ENCODE measurements at regions not wholly inside any gene's neighbourhood (a gene's known extent, or its start where the extent isn't known, plus 50 kb on each side); places are given as distances from the start of the nearest gene placed in this dataset.
"Not testable (repeated sequence)": the region's sequence is repeated elsewhere in the genome, so short reads cannot be mapped to it uniquely, and the experiment has no call there.

- DNase-seq (ENCODE audit: low read depth) = no peak
Observed at GRCh38 chr13:71214821-71215220, 652.2 kb downstream of the DACH1 start.

- DNase-seq (ENCODE audit: low read depth) = no peak
Observed at GRCh38 chr13:71214357-71214756, 652.6 kb downstream of the DACH1 start.

GRCh38 chr13:71213252-71213821 lies 653.7 kb downstream of the DACH1 start:
- no peak for DNase-seq (ENCODE audit: low read depth)

- no peak for DNase-seq (ENCODE audit: low read depth)
Observed at GRCh38 chr13:71210861-71211260, 656.1 kb downstream of the DACH1 start.

- DNase-seq (ENCODE audit: low read depth) = no peak
Observed at GRCh38 chr13:71209217-71209616, 657.8 kb downstream of the DACH1 start.

- not testable (repeated sequence) for DNase-seq (ENCODE audit: low read depth)
Observed at GRCh38 chr13:71184583-71184982, 682.4 kb downstream of the DACH1 start.

- not testable (repeated sequence) for DNase-seq (ENCODE audit: low read depth)
Observed at GRCh38 chr13:71183352-71183751, 683.7 kb downstream of the DACH1 start.

- no peak for DNase-seq (ENCODE audit: low read depth)
Observed at GRCh38 chr13:71171740-71172139, 695.3 kb downstream of the DACH1 start.

GRCh38 chr13:71169180-71169579 lies 697.8 kb downstream of the DACH1 start:
- DNase-seq (ENCODE audit: low read depth) = no peak

- DNase-seq (ENCODE audit: low read depth) = no peak
Observed at GRCh38 chr13:71156550-71156949, 710.5 kb downstream of the DACH1 start.

- DNase-seq (ENCODE audit: low read depth) = no peak
Observed at GRCh38 chr13:71149498-71150363, 717.3 kb downstream of the DACH1 start.

- DNase-seq (ENCODE audit: low read depth) = no peak
Observed at GRCh38 chr13:71149046-71149445, 718.0 kb downstream of the DACH1 start.

GRCh38 chr13:71148396-71148795 lies 718.6 kb downstream of the DACH1 start:
- no peak for DNase-seq (ENCODE audit: low read depth)

GRCh38 chr13:71144883-71145282 lies 722.1 kb downstream of the DACH1 start:
- no peak for DNase-seq (ENCODE audit: low read depth)

GRCh38 chr13:71137101-71137500 lies 729.9 kb downstream of the DACH1 start:
- no peak for DNase-seq (ENCODE audit: low read depth)

GRCh38 chr13:71124230-71124629 lies 742.8 kb downstream of the DACH1 start:
- no peak for DNase-seq (ENCODE audit: low read depth)

- no peak for DNase-seq (ENCODE audit: low read depth)
Observed at GRCh38 chr13:71118779-71119364, 748.1 kb downstream of the DACH1 start.

- DNase-seq (ENCODE audit: low read depth) = no peak
Observed at GRCh38 chr13:71117920-71118319, 749.1 kb downstream of the DACH1 start.

- peak; percentile 1 for DNase-seq (ENCODE audit: low read depth)
Observed at GRCh38 chr13:71115301-71115700, 751.7 kb downstream of the DACH1 start.

- DNase-seq (ENCODE audit: low read depth) = no peak
Observed at GRCh38 chr13:71096421-71096820, 770.6 kb downstream of the DACH1 start.

- DNase-seq (ENCODE audit: low read depth) = no peak
Observed at GRCh38 chr13:71090990-71091389, 776.0 kb downstream of the DACH1 start.

GRCh38 chr13:71089056-71089455 lies 777.9 kb downstream of the DACH1 start:
- no peak for DNase-seq (ENCODE audit: low read depth)

- no peak for DNase-seq (ENCODE audit: low read depth)
Observed at GRCh38 chr13:71087432-71087831, 779.6 kb downstream of the DACH1 start.
